ENCODE measurements at regions not wholly inside any gene's neighbourhood (a gene's known extent, or its start where the extent isn't known, plus 50 kb on each side); places are given as distances from the start of the nearest gene placed in this dataset.

DNA sequence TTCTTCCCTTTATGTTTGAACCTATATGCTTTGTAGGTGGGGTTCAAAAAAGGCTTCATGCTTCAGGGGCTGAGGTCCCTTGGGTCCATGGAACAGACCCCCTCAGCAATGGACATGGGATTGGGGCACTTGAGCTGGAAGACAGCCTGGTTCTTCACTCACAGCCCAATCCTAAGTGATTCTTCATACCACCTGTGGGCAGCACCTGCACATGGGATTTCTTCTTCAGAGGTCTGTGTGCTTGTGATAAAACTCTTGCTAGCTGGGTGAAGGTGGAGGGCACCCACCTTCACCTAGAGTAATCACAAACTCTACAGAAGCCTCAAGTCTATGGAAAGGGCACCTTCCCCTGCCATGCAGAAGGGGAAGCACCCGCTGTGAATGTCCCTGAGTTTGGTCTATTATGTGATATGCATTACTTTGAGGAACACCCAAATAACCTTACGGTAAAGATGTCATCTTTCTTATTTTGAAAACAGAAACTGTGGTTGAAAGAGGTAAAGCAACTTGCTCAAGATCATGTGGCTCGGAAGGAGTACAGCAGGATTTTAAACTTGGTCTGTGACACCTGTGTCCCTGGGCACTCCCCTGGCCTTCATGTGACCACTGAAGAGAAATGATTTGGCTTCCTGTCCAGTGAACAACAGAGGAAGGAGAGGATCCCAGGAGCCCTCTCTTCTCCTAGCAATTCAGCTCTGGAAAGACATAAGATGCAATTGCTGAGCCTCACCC is 469.5 kb upstream of the ZMIZ1 start:
- ChIA-PET POLR2A (no interaction called here), CTCF (interaction anchor here (0.5 kb wide), 1 partner anchor 868 kb away, joined by 3 read pairs; no protein-coding TSS in a partner anchor)
- Histone ChIP-seq H3K9me2 (no peaks in the 10 kb centered on the region), H3F3A (replicated peaks; ENCODE audit: insufficient read depth) (no peaks in the 10 kb centered on the region), H3K9ac (no peak overlapping the region), H3K4me1 (ENCODE audit: control insufficient read depth in 1 of 2, insufficient read depth in 2 of 2, low read depth in 1 of 2, low read length in 1 of 2) (peaks cover 0 to 19% of the 10 kb centered on the region in 2 experiments; a peak in 1 of 4 replicates), H2AFZ (ENCODE audit: low read depth) (no peak overlapping the region), H3K4me2 (no peak overlapping the region), H3K27ac (ENCODE audit: low read depth in 2 of 2, low read length in 1 of 2) (no peak overlapping the region; a peak in 1 of 4 replicates), H4K20me1 (ENCODE audit: insufficient read depth) (no peaks in the 10 kb centered on the region), H3K79me2 (ENCODE audit: insufficient read depth) (no peaks in the 10 kb centered on the region), H3K9me3 (no peaks in the 10 kb centered on the region), H3K4me3 (ENCODE audit: low read depth in 2 of 2, low read length in 1 of 2) (no peak overlapping the region; a peak in 1 of 4 replicates), H3K36me3 (replicated peaks in 1 of 2; ENCODE audit: control insufficient read depth in 1 of 2, insufficient read depth in 2 of 2, low read length in 1 of 2) (no peaks in the 10 kb centered on the region), H3K27me3 (ENCODE audit: insufficient read depth) (no peaks in the 10 kb centered on the region; the same call in 1 of the 2 replicates)
- no peak for DNase-seq
- no peak for TF ChIP-seq RXRA (IDR thresholded peaks at IDR 0.05; ENCODE audit: borderline replicate concordance, low read depth)
- TF ChIP-seq RCOR1 (IDR thresholded peaks at IDR 0.05; ENCODE audit: low read length), result no peak
- no peak for TF ChIP-seq SMC3 (IDR thresholded peaks at IDR 0.05; ENCODE audit: low read depth, low read length)
- no peak for TF ChIP-seq JUND (IDR thresholded peaks at IDR 0.05)
- TF ChIP-seq, protein P1, sequence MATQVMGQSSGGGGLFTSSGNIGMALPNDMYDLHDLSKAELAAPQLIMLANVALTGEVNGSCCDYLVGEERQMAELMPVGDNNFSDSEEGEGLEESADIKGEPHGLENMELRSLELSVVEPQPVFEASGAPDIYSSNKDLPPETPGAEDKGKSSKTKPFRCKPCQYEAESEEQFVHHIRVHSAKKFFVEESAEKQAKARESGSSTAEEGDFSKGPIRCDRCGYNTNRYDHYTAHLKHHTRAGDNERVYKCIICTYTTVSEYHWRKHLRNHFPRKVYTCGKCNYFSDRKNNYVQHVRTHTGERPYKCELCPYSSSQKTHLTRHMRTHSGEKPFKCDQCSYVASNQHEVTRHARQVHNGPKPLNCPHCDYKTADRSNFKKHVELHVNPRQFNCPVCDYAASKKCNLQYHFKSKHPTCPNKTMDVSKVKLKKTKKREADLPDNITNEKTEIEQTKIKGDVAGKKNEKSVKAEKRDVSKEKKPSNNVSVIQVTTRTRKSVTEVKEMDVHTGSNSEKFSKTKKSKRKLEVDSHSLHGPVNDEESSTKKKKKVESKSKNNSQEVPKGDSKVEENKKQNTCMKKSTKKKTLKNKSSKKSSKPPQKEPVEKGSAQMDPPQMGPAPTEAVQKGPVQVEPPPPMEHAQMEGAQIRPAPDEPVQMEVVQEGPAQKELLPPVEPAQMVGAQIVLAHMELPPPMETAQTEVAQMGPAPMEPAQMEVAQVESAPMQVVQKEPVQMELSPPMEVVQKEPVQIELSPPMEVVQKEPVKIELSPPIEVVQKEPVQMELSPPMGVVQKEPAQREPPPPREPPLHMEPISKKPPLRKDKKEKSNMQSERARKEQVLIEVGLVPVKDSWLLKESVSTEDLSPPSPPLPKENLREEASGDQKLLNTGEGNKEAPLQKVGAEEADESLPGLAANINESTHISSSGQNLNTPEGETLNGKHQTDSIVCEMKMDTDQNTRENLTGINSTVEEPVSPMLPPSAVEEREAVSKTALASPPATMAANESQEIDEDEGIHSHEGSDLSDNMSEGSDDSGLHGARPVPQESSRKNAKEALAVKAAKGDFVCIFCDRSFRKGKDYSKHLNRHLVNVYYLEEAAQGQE (IDR thresholded peaks at IDR 0.05; ENCODE audit: low read depth, low read length), result no peak
- WGBS (ENCODE audit: low lambda C conversion rate), result 81% methylated on average over 3 of the region's 3 CpGs

DNA sequence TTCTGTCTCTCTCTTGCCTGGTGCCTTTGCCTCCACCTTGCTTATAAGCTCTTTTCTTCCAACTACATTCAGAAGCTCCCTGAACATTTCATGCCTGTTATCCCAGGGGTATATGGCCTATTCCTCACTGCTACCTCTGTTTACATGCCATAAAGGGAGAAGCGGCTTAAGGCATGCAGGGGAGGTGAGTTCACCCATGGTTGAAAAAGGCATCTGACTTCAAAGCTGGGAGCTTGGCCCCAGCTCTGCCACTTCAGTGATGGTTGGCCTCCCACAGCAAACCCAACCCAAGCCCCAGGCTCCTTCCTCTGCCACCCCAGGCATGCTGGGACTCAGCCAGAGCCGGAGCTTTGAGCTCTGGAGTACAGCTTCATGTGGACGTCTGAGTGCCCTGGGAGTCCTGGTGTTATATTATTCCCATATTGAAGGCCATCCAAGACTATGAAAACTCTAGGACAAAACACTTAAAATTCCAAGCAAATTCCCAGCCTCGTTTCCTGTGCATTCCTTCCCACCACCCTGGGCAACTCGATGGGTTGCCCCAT is 468.6 kb upstream of the ZMIZ1 start:
- H3K9me2 ChIP-seq, result no peaks in the 10 kb centered on the region
- H3K9ac ChIP-seq, result no peak overlapping the region
- no peaks in the 10 kb centered on the region for H3K36me3 ChIP-seq (replicated peaks in 1 of 2; ENCODE audit: control insufficient read depth in 1 of 2, insufficient read depth in 2 of 2, low read length in 1 of 2)
- H3K4me1 ChIP-seq (ENCODE audit: control insufficient read depth in 1 of 2, insufficient read depth in 2 of 2, low read depth in 1 of 2, low read length in 1 of 2), result peaks cover 0 to 18% of the 10 kb centered on the region in 2 experiments; a peak in 1 of 4 replicates
- TF ChIP-seq TEAD4 (IDR thresholded peaks at IDR 0.05; ENCODE audit: borderline replicate concordance, insufficient read depth), result no peak
- no peak for TF ChIP-seq CHD2 (IDR thresholded peaks at IDR 0.05; ENCODE audit: low read length, partially characterized antibody)
- TF ChIP-seq FOXJ3 (CRISPR knock-in tag; IDR thresholded peaks at IDR 0.05), result no peak
- TF ChIP-seq NRF1 (IDR thresholded peaks at IDR 0.05; ENCODE audit: low read depth, low read length), result no peak
- WGBS (ENCODE audit: low lambda C conversion rate), result 52% methylated on average over 5 of the region's 5 CpGs
- ChIA-PET CTCF (interaction anchor here (0.8 to 1.2 kb wide), 2 partner anchors 74 to 133 kb away, joined by 3 read pairs; no protein-coding TSS in a partner anchor), POLR2A (no interaction called here)
- H3K4me2 ChIP-seq, result no peak overlapping the region
- DNase-seq, result no peak
- no peak overlapping the region for H3K4me3 ChIP-seq (ENCODE audit: low read depth in 2 of 2, low read length in 1 of 2)
- H3K9me3 ChIP-seq, result no peaks in the 10 kb centered on the region
- no peaks in the 10 kb centered on the region; the same call in 1 of the 2 replicates for H3K27me3 ChIP-seq (ENCODE audit: insufficient read depth)
- H3F3A ChIP-seq (replicated peaks; ENCODE audit: insufficient read depth), result no peaks in the 10 kb centered on the region
- H3K27ac ChIP-seq (ENCODE audit: low read depth in 2 of 2, low read length in 1 of 2), result no peak overlapping the region
- no peaks in the 10 kb centered on the region for H3K79me2 ChIP-seq (ENCODE audit: insufficient read depth)
- H2AFZ ChIP-seq (ENCODE audit: low read depth), result no peak overlapping the region
- H4K20me1 ChIP-seq (ENCODE audit: insufficient read depth), result no peaks in the 10 kb centered on the region
